GM12874 (cell line): ENCODE measurements at regions not wholly inside any gene's neighbourhood (a gene's known extent, or its start where the extent isn't known, plus 50 kb on each side); places are given as distances from the start of the nearest gene placed in this dataset.

Experiments used
- CTCF ChIP-seq: IDR thresholded peaks from 2 replicates; pipeline ENCODE4 v1.5.1; 2011; ENCODE audit warnings: low read depth, mild to moderate bottlenecking, control low read depth, low read length, moderate library complexity; ENCODE audit not compliant: insufficient read depth

GRCh38 chr10:57098146-57098545 is 737.1 kb upstream of the ZWINT start:
- TF ChIP-seq CTCF = no peak

- TF ChIP-seq CTCF = no peak
These were observed 735.0 kb upstream of the ZWINT start for GRCh38 chr10:57096044-57096443.

DNA sequence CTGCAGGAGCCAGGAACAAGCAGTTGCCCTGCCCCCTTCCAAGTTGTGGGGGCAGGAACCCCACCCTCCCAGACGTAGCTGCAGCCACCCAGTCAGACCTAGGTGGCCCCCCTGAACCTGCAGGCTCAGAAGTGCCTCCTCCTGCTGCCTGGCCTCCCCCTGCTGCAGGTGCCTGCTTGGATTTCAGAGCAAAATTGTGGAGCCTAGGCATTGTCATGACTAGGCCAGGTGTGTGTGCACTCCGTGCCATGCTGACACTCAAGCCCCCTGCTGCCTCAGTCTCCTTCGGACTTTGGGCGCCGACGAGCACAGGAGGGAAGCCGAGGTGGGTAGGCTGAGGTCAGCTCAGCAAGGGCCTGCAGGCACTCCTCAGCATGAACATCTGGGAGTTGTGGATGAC is 733.9 kb upstream of the ZWINT start:
- no peak for TF ChIP-seq CTCF

DNA sequence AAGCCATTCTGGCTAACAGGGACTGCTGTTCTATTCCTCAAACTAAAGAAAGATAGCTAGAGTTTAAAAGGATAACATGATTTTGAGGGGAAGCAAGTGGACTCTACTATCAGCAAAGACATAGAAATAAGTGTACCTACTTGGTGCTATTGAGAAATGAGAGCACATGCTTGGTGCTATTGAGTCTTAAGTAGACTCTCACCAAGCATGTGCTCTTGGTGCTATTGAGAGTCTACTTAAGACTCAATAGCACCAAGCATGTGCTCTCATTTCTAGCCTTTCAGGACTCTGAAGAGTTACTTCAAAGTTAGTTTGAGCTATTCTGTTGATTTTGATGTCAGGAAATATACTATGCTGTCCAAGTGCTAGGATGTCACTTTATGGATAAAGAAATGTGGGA is 733.0 kb upstream of the ZWINT start:
- no peak for TF ChIP-seq CTCF

GRCh38 chr10:57053530-57053929 is 692.5 kb upstream of the ZWINT start:
- no peak for TF ChIP-seq CTCF

- no peak for TF ChIP-seq CTCF
These were observed 688.0 kb upstream of the ZWINT start for GRCh38 chr10:57049096-57049495.

DNA sequence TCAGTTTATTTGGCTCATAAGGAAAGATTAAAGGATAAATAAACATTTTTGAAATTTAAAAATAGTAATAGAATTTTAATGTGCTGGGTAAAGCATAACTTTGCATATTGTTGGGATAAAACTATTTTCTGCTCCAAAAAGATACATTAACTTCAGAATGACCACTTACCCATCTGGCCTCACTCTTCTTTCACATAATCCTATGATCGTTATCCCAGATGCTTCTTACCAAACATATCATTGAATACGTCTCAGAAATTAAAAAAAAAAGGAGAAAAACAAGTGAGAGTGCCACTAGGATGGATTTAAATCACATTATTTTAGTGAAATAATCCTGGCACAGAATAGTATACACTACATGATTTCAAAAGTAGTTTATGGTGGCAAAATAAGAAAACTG is 677.5 kb upstream of the ZWINT start:
- no peak for TF ChIP-seq CTCF

DNA sequence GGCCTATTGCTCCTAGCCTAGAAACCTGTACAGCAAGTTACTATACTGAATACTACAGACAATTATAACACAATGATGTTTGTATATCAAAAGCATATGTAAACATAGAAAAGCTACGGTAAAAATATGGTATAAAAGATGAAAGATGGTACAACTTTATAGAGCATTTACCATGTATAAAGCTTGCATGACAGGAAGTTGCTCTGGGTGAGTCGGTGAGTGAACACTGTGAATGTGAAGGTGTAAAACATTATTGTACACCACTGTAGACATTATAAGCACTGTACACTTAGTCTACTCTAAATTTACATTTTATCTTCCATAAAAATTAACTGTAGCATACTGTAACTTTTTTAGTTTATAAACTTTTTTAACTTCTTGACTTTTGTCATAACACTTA is 674.3 kb upstream of the ZWINT start:
- TF ChIP-seq CTCF = no peak
